GM23338 (cell line): ENCODE measurements at regions not wholly inside any gene's neighbourhood (a gene's known extent, or its start where the extent isn't known, plus 50 kb on each side); places are given as distances from the start of the nearest gene placed in this dataset.

Experiments used
- CREB1 ChIP-seq: fragments of 250-450 bp; sonication (Bioruptor Pico); IDR thresholded peaks from 2 replicates; pipeline ENCODE4 v1.5.0; 2020; ENCODE audit warnings: low read depth, mild to moderate bottlenecking, moderate library complexity
- CTCF ChIP-seq, 2 experiments: fragments of 200-600 bp in 1 of 2; sonication (generic) in 1 of 2; conservative IDR thresholded peaks; 2 replicates each; pipeline versions ENCODE4 v1.5.1 to v1.6.1; 2016 to 2017; ENCODE audit warnings: antibody characterized with exemption in 2 of 2, low read depth in 2 of 2, mild to moderate bottlenecking in 2 of 2, moderate library complexity in 1 of 2
- EZH2 ChIP-seq: fragments of 200-600 bp; sonication (generic); IDR thresholded peaks from one replicate; pipeline ENCODE4 v1.8.0; 2017; ENCODE audit warnings: antibody characterized with exemption, mild to moderate bottlenecking, low read depth; ENCODE audit not compliant: unreplicated experiment
- EZH2phosphoT487 ChIP-seq: fragments of 200-600 bp; sonication (generic); IDR thresholded peaks from one replicate; pipeline ENCODE4 v1.8.1; 2018; ENCODE audit warnings: antibody characterized with exemption; ENCODE audit not compliant: unreplicated experiment
- JUNB ChIP-seq: IDR thresholded peaks from one replicate; pipeline ENCODE4 v1.6.1; 2016; ENCODE audit warnings: antibody characterized with exemption; ENCODE audit not compliant: unreplicated experiment
- NANOG ChIP-seq: IDR thresholded peaks from 2 replicates; pipeline ENCODE4 v1.6.1; 2016; ENCODE audit warnings: antibody characterized with exemption, borderline replicate concordance
- POLR2AphosphoS5 ChIP-seq: IDR thresholded peaks from 2 replicates; pipeline ENCODE4 v1.6.1; 2016; ENCODE audit warnings: antibody characterized with exemption, low read depth
- REST ChIP-seq: IDR thresholded peaks from one replicate; pipeline ENCODE4 v1.6.1; 2018; ENCODE audit warnings: antibody characterized with exemption; ENCODE audit not compliant: unreplicated experiment
- STAT1 ChIP-seq: IDR thresholded peaks from one replicate; pipeline ENCODE4 v1.6.1; 2016; ENCODE audit warnings: antibody characterized with exemption; ENCODE audit not compliant: unreplicated experiment
- ZNF114 ChIP-seq: fragments of 250-450 bp; sonication (Bioruptor Pico); IDR thresholded peaks from 2 replicates; pipeline ENCODE4 v1.5.0; 2020; ENCODE audit warnings: mild to moderate bottlenecking, moderate library complexity
- ZNF331 ChIP-seq: fragments of 250-450 bp; sonication (Bioruptor Pico); IDR thresholded peaks from 2 replicates; pipeline ENCODE4 v1.5.0; 2020; ENCODE audit warnings: low read depth, mild to moderate bottlenecking, moderate library complexity
- TF ChIP-seq, protein P1 (sequence below): fragments of 250-450 bp; sonication (Bioruptor Pico); IDR thresholded peaks from 2 replicates; pipeline ENCODE4 v1.5.0; 2020; ENCODE audit warnings: mild to moderate bottlenecking, moderate library complexity
- TF ChIP-seq, protein P2 (sequence below): IDR thresholded peaks from 2 replicates; pipeline ENCODE4 v1.6.1; 2016; ENCODE audit warnings: antibody characterized with exemption

DNA sequence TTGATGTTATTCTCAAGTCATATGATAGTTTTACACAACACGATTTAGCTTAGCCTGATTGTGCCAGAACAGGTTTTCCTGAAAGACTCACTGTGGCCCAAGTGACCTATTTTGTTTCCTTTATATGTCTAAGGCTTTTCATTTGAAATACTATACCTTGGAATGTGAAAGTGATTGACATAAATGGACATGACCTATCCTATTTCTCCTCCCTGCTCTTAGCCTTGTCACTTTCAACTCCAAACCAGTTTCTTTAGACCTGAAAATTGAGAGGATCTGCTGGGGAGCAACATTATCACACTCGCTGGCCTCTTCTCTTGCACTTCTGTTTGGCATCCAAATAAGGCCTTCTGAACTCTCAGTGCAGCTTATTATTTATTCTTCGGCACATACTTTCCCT lies 496.8 kb downstream of the MAT2B start:
- TF ChIP-seq, protein P1, sequence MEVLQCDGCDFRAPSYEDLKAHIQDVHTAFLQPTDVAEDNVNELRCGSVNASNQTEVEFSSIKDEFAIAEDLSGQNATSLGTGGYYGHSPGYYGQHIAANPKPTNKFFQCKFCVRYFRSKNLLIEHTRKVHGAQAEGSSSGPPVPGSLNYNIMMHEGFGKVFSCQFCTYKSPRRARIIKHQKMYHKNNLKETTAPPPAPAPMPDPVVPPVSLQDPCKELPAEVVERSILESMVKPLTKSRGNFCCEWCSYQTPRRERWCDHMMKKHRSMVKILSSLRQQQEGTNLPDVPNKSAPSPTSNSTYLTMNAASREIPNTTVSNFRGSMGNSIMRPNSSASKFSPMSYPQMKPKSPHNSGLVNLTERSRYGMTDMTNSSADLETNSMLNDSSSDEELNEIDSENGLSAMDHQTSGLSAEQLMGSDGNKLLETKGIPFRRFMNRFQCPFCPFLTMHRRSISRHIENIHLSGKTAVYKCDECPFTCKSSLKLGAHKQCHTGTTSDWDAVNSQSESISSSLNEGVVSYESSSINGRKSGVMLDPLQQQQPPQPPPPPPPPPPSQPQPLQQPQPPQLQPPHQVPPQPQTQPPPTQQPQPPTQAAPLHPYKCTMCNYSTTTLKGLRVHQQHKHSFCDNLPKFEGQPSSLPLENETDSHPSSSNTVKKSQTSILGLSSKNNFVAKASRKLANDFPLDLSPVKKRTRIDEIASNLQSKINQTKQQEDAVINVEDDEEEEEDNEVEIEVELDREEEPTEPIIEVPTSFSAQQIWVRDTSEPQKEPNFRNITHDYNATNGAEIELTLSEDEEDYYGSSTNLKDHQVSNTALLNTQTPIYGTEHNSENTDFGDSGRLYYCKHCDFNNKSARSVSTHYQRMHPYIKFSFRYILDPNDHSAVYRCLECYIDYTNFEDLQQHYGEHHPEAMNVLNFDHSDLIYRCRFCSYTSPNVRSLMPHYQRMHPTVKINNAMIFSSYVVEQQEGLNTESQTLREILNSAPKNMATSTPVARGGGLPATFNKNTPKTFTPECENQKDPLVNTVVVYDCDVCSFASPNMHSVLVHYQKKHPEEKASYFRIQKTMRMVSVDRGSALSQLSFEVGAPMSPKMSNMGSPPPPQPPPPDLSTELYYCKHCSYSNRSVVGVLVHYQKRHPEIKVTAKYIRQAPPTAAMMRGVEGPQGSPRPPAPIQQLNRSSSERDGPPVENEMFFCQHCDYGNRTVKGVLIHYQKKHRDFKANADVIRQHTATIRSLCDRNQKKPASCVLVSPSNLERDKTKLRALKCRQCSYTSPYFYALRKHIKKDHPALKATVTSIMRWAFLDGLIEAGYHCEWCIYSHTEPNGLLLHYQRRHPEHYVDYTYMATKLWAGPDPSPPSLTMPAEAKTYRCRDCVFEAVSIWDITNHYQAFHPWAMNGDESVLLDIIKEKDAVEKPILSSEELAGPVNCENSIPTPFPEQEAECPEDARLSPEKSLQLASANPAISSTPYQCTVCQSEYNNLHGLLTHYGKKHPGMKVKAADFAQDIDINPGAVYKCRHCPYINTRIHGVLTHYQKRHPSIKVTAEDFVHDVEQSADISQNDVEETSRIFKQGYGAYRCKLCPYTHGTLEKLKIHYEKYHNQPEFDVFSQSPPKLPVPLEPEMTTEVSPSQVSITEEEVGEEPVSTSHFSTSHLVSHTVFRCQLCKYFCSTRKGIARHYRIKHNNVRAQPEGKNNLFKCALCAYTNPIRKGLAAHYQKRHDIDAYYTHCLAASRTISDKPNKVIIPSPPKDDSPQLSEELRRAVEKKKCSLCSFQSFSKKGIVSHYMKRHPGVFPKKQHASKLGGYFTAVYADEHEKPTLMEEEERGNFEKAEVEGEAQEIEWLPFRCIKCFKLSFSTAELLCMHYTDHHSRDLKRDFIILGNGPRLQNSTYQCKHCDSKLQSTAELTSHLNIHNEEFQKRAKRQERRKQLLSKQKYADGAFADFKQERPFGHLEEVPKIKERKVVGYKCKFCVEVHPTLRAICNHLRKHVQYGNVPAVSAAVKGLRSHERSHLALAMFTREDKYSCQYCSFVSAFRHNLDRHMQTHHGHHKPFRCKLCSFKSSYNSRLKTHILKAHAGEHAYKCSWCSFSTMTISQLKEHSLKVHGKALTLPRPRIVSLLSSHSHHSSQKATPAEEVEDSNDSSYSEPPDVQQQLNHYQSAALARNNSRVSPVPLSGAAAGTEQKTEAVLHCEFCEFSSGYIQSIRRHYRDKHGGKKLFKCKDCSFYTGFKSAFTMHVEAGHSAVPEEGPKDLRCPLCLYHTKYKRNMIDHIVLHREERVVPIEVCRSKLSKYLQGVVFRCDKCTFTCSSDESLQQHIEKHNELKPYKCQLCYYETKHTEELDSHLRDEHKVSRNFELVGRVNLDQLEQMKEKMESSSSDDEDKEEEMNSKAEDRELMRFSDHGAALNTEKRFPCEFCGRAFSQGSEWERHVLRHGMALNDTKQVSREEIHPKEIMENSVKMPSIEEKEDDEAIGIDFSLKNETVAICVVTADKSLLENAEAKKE (CRISPR knock-in tag), result no peak
- TF ChIP-seq CTCF (conservative IDR thresholded peaks at IDR 0.05; ENCODE audit: low read depth in 2 of 2) (no peak), POLR2AphosphoS5 (no peak), JUNB (no peak), REST (no peak), CREB1 (CRISPR knock-in tag) (no peak), EZH2phosphoT487 (no peak), EZH2 (no peak), NANOG (no peak), ZNF331 (CRISPR knock-in tag) (no peak), ZNF114 (no peak), STAT1 (no peak)
- TF ChIP-seq, protein P2, sequence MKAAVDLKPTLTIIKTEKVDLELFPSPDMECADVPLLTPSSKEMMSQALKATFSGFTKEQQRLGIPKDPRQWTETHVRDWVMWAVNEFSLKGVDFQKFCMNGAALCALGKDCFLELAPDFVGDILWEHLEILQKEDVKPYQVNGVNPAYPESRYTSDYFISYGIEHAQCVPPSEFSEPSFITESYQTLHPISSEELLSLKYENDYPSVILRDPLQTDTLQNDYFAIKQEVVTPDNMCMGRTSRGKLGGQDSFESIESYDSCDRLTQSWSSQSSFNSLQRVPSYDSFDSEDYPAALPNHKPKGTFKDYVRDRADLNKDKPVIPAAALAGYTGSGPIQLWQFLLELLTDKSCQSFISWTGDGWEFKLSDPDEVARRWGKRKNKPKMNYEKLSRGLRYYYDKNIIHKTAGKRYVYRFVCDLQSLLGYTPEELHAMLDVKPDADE, result no peak
